ENCODE measurements at regions not wholly inside any gene's neighbourhood (a gene's known extent, or its start where the extent isn't known, plus 50 kb on each side); places are given as distances from the start of the nearest gene placed in this dataset.

- no peak for DNase-seq
Measured at GRCh38 chr15:27670486-27671209, 428.5 kb downstream of the OCA2 start.

GRCh38 chr15:27669641-27670040 lies 429.5 kb downstream of the OCA2 start:
- no peak for DNase-seq

GRCh38 chr15:27668471-27669220 lies 430.5 kb downstream of the OCA2 start:
- DNase-seq = no peak

GRCh38 chr15:27665002-27665401 lies 434.1 kb downstream of the OCA2 start:
- DNase-seq = no peak

GRCh38 chr15:27662892-27663291 lies 436.2 kb downstream of the OCA2 start:
- no peak for DNase-seq

GRCh38 chr15:27660676-27661075 lies 438.4 kb downstream of the OCA2 start:
- DNase-seq = no peak

- no peak for DNase-seq
Measured at GRCh38 chr15:27656296-27656987, 442.7 kb downstream of the OCA2 start.

GRCh38 chr15:27655056-27655455 lies 444.1 kb downstream of the OCA2 start:
- DNase-seq = no peak

- no peak for DNase-seq
Measured at GRCh38 chr15:27650244-27650643, 448.9 kb downstream of the OCA2 start.

- DNase-seq = no peak
Measured at GRCh38 chr15:27648359-27648758, 450.8 kb downstream of the OCA2 start.

- no peak for DNase-seq
Measured at GRCh38 chr15:27646531-27646930, 452.6 kb downstream of the OCA2 start.

GRCh38 chr15:27645672-27646071 lies 453.4 kb downstream of the OCA2 start:
- no peak for DNase-seq

- DNase-seq = no peak
Measured at GRCh38 chr15:27642981-27643380, 456.1 kb downstream of the OCA2 start.

- no peak for DNase-seq
Measured at GRCh38 chr15:27639595-27639994, 459.5 kb downstream of the OCA2 start.

- no peak for DNase-seq
Measured at GRCh38 chr15:27638958-27639357, 460.2 kb downstream of the OCA2 start.

- DNase-seq = no peak
Measured at GRCh38 chr15:27635916-27636315, 463.2 kb downstream of the OCA2 start.

- no peak for DNase-seq
Measured at GRCh38 chr15:27628486-27628885, 470.6 kb downstream of the OCA2 start.

- DNase-seq = no peak
Measured at GRCh38 chr15:27627623-27628022, 471.5 kb downstream of the OCA2 start.

GRCh38 chr15:27623560-27624305 lies 475.4 kb downstream of the OCA2 start:
- no peak for DNase-seq

- no peak for DNase-seq
Measured at GRCh38 chr15:27623149-27623548, 476.0 kb downstream of the OCA2 start.

- no peak for DNase-seq
Measured at GRCh38 chr15:27622371-27622770, 476.7 kb downstream of the OCA2 start.

- DNase-seq = no peak
Measured at GRCh38 chr15:27619204-27619603, 479.9 kb downstream of the OCA2 start.

GRCh38 chr15:27617013-27617412 lies 482.1 kb downstream of the OCA2 start:
- no peak for DNase-seq

Measured in activated CD8-positive, alpha-beta memory T cell treated with anti-CD3 and anti-CD28 coated beads for 24 hours (primary cell).